ENCODE measurements at regions not wholly inside any gene's neighbourhood (a gene's known extent, or its start where the extent isn't known, plus 50 kb on each side); places are given as distances from the start of the nearest gene placed in this dataset.

DNA sequence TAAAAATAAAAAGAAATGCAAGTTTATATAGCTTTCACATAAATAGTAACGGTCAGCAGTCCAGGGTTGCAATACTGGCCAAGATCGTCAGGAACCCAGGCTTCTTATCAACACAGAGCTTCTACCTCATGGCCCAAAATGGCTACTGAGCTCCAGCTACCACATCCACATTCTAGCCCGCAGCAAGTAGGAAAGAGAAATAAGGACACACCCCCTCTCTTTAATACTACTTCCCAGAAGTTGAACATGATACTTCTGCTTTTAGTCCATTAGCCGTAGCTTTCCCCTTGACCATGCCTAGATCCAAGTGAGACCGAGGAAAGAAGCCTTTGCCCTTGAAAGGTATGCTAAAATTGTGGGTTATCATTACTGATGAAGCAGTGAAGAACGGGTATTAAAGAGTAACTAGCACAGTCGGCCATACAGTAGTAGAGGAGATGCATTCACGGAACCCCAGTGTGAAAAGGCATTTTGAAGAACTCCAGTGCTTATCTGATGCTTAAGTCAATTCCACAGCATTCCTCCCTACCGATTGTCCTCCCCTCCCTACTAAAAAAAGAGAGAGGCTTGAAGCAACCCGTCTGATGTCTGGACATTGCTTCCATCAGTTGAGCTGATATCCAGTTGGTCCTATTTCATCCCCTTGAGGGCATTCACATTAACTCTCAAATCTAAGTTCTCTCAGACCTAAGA is 226.9 kb upstream of the RREB1 start:
- intact Hi-C loops (cut with DNase I, micrococcal nuclease) = no loop called here
- peaks cover 3% of the 10 kb centered on the region for H3K4me1 ChIP-seq (ENCODE audit: low read depth)
- TF ChIP-seq, protein P1, sequence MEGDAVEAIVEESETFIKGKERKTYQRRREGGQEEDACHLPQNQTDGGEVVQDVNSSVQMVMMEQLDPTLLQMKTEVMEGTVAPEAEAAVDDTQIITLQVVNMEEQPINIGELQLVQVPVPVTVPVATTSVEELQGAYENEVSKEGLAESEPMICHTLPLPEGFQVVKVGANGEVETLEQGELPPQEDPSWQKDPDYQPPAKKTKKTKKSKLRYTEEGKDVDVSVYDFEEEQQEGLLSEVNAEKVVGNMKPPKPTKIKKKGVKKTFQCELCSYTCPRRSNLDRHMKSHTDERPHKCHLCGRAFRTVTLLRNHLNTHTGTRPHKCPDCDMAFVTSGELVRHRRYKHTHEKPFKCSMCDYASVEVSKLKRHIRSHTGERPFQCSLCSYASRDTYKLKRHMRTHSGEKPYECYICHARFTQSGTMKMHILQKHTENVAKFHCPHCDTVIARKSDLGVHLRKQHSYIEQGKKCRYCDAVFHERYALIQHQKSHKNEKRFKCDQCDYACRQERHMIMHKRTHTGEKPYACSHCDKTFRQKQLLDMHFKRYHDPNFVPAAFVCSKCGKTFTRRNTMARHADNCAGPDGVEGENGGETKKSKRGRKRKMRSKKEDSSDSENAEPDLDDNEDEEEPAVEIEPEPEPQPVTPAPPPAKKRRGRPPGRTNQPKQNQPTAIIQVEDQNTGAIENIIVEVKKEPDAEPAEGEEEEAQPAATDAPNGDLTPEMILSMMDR (IDR thresholded peaks at IDR 0.05) = no peak
- ATAC-seq (no peak), DNase-seq (no peak)
- no peak overlapping the region for H3K4me3 ChIP-seq
- no peaks in the 10 kb centered on the region for H3K9me3 ChIP-seq
- H3K36me3 ChIP-seq (ENCODE audit: low read depth) = no peaks in the 10 kb centered on the region

DNA sequence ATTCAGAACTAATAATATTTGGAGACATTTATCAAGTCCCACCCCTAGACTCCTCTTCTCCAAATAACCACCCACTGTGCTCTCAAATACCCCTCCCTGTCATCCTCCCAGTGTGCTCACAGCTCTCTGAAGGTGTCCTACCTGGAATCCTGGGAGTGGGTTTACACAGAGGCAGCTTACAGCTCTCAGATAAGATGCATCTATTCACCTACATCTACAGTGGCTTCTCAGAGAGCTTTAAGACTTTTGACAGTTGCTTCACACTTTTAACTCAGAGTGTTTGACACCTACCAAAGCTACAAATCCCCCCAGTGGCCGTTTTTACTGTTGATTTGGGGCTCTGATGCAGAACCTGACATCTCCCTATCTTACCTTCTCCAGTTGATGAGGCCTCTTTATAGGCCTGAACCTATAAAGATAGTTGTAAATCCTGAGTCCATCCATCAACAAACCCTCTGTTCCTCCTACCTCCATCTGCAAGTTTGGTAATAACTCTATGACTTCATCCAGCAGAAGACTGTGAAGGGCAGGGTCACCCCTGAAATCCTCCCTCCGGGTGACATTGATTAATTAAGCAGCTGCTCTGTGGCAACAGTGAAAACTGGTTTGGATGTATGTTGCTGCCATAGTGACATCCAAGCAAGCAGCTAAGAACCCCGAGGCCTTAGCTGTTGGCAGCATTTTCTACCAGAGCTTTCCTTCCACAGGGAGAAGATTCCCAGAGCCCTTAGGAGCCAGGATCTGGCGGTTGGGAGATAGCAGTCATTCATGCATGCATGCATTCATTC is 226.1 kb upstream of the RREB1 start:
- H3K4me1 ChIP-seq (ENCODE audit: low read depth) = peaks cover 6% of the 10 kb centered on the region
- H3K36me3 ChIP-seq (ENCODE audit: low read depth) = no peaks in the 10 kb centered on the region
- no peak overlapping the region for H3K4me3 ChIP-seq
- DNase-seq (no peak), ATAC-seq (no peak)
- no peaks in the 10 kb centered on the region for H3K9me3 ChIP-seq
- TF ChIP-seq, protein P1 (IDR thresholded peaks at IDR 0.05) = no peak
- intact Hi-C loops (cut with DNase I, micrococcal nuclease) = no loop called here

DNA sequence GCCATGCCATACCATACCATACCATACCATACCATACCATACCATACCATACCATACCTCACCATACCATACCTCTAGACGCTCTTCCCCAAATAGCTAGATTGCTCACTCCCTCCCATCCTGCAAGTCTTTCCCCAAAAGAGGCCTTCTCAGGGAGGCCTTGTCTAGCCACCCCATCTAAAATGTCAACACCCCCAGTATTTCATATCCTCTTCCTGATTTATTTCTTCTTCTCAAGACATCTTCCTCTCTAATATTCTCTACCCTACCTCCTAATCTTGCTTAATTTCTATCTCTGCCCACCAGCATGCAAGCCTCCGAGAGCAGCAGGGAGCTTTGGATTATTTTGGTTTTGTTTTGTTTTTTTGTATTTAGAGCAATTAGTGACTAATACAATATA is 225.2 kb upstream of the RREB1 start:
- Histone ChIP-seq H3K4me1 (ENCODE audit: low read depth) (peaks cover 6% of the 10 kb centered on the region), H3K9me3 (no peaks in the 10 kb centered on the region), H3K4me3 (no peak overlapping the region), H3K36me3 (ENCODE audit: low read depth) (no peaks in the 10 kb centered on the region)
- TF ChIP-seq, protein P1 (IDR thresholded peaks at IDR 0.05) = no peak
- ATAC-seq = no peak
- DNase-seq = no peak
- intact Hi-C loops (cut with DNase I, micrococcal nuclease) = no loop called here

DNA sequence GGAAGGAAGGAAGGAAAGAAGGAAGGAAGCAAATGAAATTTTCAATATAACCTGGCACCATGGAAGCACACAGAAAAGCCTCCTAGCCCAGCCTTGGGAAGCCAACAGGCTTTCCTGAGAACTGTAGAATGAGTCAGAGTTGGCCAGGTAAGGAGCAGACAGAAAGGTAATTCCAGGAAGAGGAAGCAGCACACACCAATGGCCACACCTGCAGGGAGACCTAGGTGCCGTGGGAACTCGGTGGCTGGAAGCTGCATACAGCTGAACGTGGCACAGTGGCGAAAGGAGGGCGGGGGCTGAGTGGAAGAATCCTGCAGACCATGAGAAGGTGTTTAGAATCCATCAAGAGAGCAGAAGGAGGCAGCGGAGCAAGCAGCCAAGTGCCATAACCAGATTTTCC is 224.8 kb upstream of the RREB1 start:
- no peaks in the 10 kb centered on the region for H3K9me3 ChIP-seq
- peaks cover 6% of the 10 kb centered on the region for H3K4me1 ChIP-seq (ENCODE audit: low read depth)
- ATAC-seq (peak; percentile 89), DNase-seq (peak; percentile 42 to 68 (median 57))
- H3K36me3 ChIP-seq (ENCODE audit: low read depth) = no peaks in the 10 kb centered on the region
- intact Hi-C loops (cut with DNase I, micrococcal nuclease) = no loop called here
- TF ChIP-seq, protein P1 (IDR thresholded peaks at IDR 0.05) = no peak
- H3K4me3 ChIP-seq = no peak overlapping the region

DNA sequence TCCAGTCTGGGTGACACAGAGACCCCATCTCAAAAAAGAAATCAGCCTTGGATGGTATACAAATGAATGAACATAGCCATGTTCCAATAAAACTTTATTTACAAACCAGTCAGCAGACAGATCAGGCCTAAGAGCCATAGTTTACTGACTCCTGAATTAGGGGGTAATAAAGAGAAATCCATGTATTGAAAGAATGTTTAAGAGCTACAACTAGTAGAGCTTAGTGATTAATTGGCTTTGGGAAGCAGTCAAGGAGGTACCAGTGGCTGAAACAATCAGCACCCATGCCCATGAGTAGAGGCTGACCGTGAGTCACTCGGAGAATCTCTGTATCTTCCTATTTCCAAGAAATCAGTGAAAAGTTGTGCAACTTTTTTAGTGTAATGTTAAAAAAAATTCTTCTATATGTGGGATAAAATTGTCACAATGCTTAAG is 223.6 kb upstream of the RREB1 start:
- no peaks in the 10 kb centered on the region for H3K9me3 ChIP-seq
- TF ChIP-seq, protein P1 (IDR thresholded peaks at IDR 0.05) = no peak
- no peak overlapping the region for H3K4me3 ChIP-seq
- no peak for DNase-seq
- no peaks in the 10 kb centered on the region for H3K36me3 ChIP-seq (ENCODE audit: low read depth)
- peaks cover 6% of the 10 kb centered on the region for H3K4me1 ChIP-seq (ENCODE audit: low read depth)
- ATAC-seq = no peak
- intact Hi-C loops (cut with DNase I, micrococcal nuclease) = no loop called here
